GM23338 (cell line): ENCODE measurements at regions not wholly inside any gene's neighbourhood (a gene's known extent, or its start where the extent isn't known, plus 50 kb on each side); places are given as distances from the start of the nearest gene placed in this dataset.

ENCODE experiments used
- CTCF ChIP-seq, 2 experiments: fragments of 200-600 bp in 1 of 2; sonication (generic) in 1 of 2; conservative IDR thresholded peaks; 2 replicates each; pipeline versions ENCODE4 v1.5.1 to v1.6.1; 2016 to 2017; ENCODE audit warnings: antibody characterized with exemption in 2 of 2, low read depth in 2 of 2, mild to moderate bottlenecking in 2 of 2, moderate library complexity in 1 of 2
- EZH2phosphoT487 ChIP-seq: fragments of 200-600 bp; sonication (generic); IDR thresholded peaks from one replicate; pipeline ENCODE4 v1.8.1; 2018; ENCODE audit warnings: antibody characterized with exemption; ENCODE audit not compliant: unreplicated experiment
- POLR2AphosphoS5 ChIP-seq: IDR thresholded peaks from 2 replicates; pipeline ENCODE4 v1.6.1; 2016; ENCODE audit warnings: antibody characterized with exemption, low read depth
- REST ChIP-seq: IDR thresholded peaks from one replicate; pipeline ENCODE4 v1.6.1; 2018; ENCODE audit warnings: antibody characterized with exemption; ENCODE audit not compliant: unreplicated experiment

- peak in 1 of 2 experiments; percentile 41; a peak in 2 of 4 replicates for TF ChIP-seq CTCF (conservative IDR thresholded peaks at IDR 0.05; ENCODE audit: low read depth in 2 of 2)
- TF ChIP-seq POLR2AphosphoS5 = no peak
- TF ChIP-seq EZH2phosphoT487 = no peak
- no peak for TF ChIP-seq REST
Measured at GRCh38 chr2:234603619-234604018, 106.7 kb upstream of the ARL4C start.
